Ovary (tissue), 7 donors: ENCODE measurements at regions not wholly inside any gene's neighbourhood (a gene's known extent, or its start where the extent isn't known, plus 50 kb on each side); places are given as distances from the start of the nearest gene placed in this dataset.

ENCODE experiments used
- DNase-seq, 5 donors: peaks; one replicate each; pipeline ENCODE4 v3.0.0-alpha.2; 2019 to 2020
- H3K27ac ChIP-seq, 2 donors: fragments of 200-600 bp; one replicate each; pipeline versions ENCODE4 v1.5.1 to v1.8.0; 2019 to 2022
- H3K27me3 ChIP-seq: fragments of 200-600 bp; one replicate; pipeline ENCODE4 v1.8.0; 2022
- H3K36me3 ChIP-seq: fragments of 200-600 bp; sonication (generic); one replicate; pipeline ENCODE4 v1.5.1; 2019
- H3K4me1 ChIP-seq: one replicate; pipeline ENCODE4 v1.8.1; 2013; ENCODE audit warnings: mild to moderate bottlenecking, moderate library complexity; ENCODE audit not compliant: insufficient read depth
- H3K4me3 ChIP-seq: fragments of 200-600 bp; sonication (generic); one replicate; pipeline ENCODE4 v1.5.1; 2017
- H3K9me3 ChIP-seq, 2 donors: fragments of 200-600 bp in 1 of 2; sonication (generic) in 1 of 2; one replicate each; pipeline versions ENCODE4 v1.5.1 to v1.8.1; 2013 to 2019; ENCODE audit warnings: mild to moderate bottlenecking in 1 of 2, moderate library complexity in 1 of 2
- EP300 ChIP-seq: sonication (generic); formaldehyde crosslinking; IDR thresholded peaks from one replicate; pipeline ENCODE4 v1.6.1; 2017; ENCODE audit warnings: antibody characterized with exemption
- POLR2A ChIP-seq: fragments of 450-650 bp; IDR thresholded peaks from one replicate; pipeline ENCODE4 v1.6.1; 2017; ENCODE audit warnings: antibody characterized with exemption, mild to moderate bottlenecking, moderate library complexity
- WGBS, 3 donors: extraction: QIAGEN DNeasy Blood & Tissue Kit in 1 of 3; methylation state at CpG; one replicate each; pipeline versions ENCODE4 v1.1.5 to v1.1.7; 2013 to 2017; 5-methylcytosine and 5-hydroxymethylcytosine counted together
- intact Hi-C, 4 donors: fragments of 100-400 bp; cut with DNase I; formaldehyde crosslinking; loops; one replicate each; pipeline versions ENCODE4 v1.11.0 to v1.15.1; 2022 to 2023
- TF ChIP-seq, protein P1 (sequence below), 3 donors: fragments of 450-650 bp in 2 of 3; fragments of 200-600 bp in 1 of 3; IDR thresholded peaks; one replicate each; pipeline versions ENCODE4 v1.5.1 to v1.8.0; 2016 to 2022; ENCODE audit warnings: antibody characterized with exemption in 3 of 3, mild to moderate bottlenecking in 1 of 3
- donor health status: DM: no; HTN: no; CAD: no; lungs with moderate emphysema.
- donor health status: DM: no; HTN: no; CAD: no.
- donor health status: Bipolar disorder and iron deficiency.
- donor health status: DM: no; HTN: no; CAD: no.
- donor health status: DM: yes; HTN: yes; CAD: no.

DNA sequence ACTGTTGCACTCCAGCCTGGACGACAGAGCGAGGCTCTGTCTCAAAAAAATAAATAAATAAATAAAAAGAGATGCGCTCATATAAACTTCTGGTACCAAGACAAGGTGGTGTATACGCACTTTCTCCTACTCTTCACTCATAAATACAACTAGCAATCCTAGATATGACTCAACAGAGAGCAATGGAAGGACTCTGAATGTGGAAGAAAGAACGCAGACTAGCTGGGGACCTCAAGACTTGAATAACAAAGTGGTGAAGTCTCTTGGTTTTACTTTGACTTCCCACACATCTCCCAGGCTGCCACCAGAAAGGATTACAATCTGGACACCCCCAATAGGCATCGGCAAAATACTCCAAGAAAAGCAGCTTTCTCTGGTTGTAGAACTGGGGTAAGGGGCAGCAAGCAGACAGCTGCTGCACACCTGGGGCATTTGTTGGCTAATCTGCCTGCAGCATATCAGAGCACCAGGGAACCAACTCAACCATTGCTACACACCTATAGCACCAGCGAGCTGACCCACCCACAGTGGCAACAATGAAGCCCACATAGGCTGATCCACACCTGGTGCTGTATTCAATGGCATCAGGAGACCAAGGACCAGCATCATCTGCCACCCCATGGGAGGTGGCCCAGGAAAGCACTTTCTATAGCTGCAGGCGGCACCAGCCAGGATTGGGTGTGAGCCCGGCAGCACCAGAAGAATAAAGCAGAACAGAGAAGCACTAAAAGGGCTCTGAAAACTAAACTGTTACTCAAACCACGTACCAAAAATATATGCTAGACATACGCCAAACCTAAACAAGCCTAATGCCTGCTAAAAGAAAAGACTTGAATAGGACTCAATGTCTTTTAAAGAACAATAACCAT is 1231.7 kb upstream of the TMEM132C start:
- no peak overlapping the region for H3K4me3 ChIP-seq
- WGBS, 3 donors, result 89 to 94% (median 91%) methylated on average over 11 of the region's 11 CpGs
- DNase-seq, result no peak
- no peaks in the 10 kb centered on the region for H3K36me3 ChIP-seq
- TF ChIP-seq EP300, result no peak
- TF ChIP-seq POLR2A, result no peak
- TF ChIP-seq, protein P1, sequence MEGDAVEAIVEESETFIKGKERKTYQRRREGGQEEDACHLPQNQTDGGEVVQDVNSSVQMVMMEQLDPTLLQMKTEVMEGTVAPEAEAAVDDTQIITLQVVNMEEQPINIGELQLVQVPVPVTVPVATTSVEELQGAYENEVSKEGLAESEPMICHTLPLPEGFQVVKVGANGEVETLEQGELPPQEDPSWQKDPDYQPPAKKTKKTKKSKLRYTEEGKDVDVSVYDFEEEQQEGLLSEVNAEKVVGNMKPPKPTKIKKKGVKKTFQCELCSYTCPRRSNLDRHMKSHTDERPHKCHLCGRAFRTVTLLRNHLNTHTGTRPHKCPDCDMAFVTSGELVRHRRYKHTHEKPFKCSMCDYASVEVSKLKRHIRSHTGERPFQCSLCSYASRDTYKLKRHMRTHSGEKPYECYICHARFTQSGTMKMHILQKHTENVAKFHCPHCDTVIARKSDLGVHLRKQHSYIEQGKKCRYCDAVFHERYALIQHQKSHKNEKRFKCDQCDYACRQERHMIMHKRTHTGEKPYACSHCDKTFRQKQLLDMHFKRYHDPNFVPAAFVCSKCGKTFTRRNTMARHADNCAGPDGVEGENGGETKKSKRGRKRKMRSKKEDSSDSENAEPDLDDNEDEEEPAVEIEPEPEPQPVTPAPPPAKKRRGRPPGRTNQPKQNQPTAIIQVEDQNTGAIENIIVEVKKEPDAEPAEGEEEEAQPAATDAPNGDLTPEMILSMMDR (IDR thresholded peaks at IDR 0.05), result no peak
- no peaks in the 10 kb centered on the region for H3K4me1 ChIP-seq
- H3K27ac ChIP-seq, result no peak overlapping the region
- no peaks in the 10 kb centered on the region for H3K27me3 ChIP-seq
- H3K9me3 ChIP-seq, result no peaks in the 10 kb centered on the region
- intact Hi-C loops, result no loop called here

GRCh38 chr12:127038152-127038551 is 1228.8 kb upstream of the TMEM132C start:
- TF ChIP-seq, protein P1 (IDR thresholded peaks at IDR 0.05), result no peak
- no peak for TF ChIP-seq EP300
- no peak for DNase-seq
- no peak overlapping the region for H3K4me3 ChIP-seq
- no peaks in the 10 kb centered on the region for H3K36me3 ChIP-seq
- H3K27ac ChIP-seq, result no peak overlapping the region
- no peaks in the 10 kb centered on the region for H3K27me3 ChIP-seq
- intact Hi-C loops, result no loop called here
- 69 to 82% (median 73%) methylated on average over 1 of the region's 1 CpG for WGBS, 3 donors
- H3K9me3 ChIP-seq, result no peaks in the 10 kb centered on the region
- H3K4me1 ChIP-seq, result no peaks in the 10 kb centered on the region

DNA sequence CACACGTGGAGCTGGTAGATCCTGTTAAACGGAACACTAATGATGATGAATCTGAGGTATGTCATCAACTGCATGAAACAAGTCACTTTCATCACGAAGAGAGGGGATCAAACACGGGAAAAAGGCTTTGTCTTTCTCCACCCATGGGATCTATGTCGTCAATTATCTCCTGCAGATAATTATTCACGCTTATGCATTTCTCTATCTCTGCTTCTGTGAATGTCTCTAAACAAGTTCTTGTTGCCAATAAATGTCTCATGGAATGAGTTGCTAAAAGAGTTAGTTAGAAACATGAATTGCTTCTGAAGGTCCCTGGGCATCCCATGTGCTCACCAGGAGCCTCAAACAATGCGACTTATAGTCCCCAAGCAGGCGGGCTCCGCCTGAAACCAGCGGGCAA is 1228.2 kb upstream of the TMEM132C start:
- TF ChIP-seq, protein P1 (IDR thresholded peaks at IDR 0.05), result no peak
- TF ChIP-seq POLR2A, result no peak
- no peak for TF ChIP-seq EP300
- DNase-seq, result no peak
- 63 to 75% (median 67%) methylated on average over 10 of the region's 10 CpGs for WGBS, 3 donors

DNA sequence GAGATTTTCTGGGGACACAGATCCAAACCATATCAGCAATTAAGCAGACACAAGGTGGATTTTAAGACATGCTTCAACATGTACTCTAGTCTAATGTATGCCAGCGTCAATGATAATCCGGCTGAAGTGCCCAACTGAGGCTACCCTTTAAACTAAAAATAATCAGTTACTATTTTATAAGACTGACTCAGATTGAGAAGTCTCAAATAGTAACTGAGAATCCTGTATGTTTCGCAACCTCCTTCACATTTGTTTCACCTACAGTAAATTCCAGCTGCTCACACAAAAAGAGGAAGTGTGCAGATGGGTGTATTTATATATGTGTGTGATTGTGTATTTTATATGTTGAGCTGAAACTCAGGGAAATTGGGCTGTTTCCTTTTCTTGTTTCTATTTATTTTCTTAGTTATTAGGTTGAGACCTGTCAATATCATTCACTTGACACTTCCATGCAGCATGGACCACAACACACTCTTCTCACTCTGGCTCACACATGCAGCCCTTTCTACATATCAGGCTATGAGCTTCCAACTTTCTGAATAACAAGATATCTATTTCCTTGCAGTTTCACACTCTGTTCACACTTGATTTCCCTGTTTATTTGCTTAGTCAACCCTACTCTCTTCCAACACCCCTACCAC is 1224.9 kb upstream of the TMEM132C start:
- WGBS, 3 donors, result 92 to 98% (median 97%) methylated on average over 3 of the region's 3 CpGs
- DNase-seq, result no peak
- Histone ChIP-seq H3K4me1 (no peaks in the 10 kb centered on the region), H3K36me3 (no peaks in the 10 kb centered on the region), H3K4me3 (no peak overlapping the region), H3K9me3 (no peaks in the 10 kb centered on the region), H3K27me3 (no peaks in the 10 kb centered on the region), H3K27ac (no peak overlapping the region)
- no peak for TF ChIP-seq EP300
- TF ChIP-seq POLR2A, result no peak
- TF ChIP-seq, protein P1 (IDR thresholded peaks at IDR 0.05), result no peak
- intact Hi-C loops, result no loop called here

More for the DNA sequence above, 1228.2 kb upstream of the TMEM132C start:
- H3K27me3 ChIP-seq, result no peaks in the 10 kb centered on the region
- no peak overlapping the region for H3K4me3 ChIP-seq
- no peaks in the 10 kb centered on the region for H3K9me3 ChIP-seq
- H3K36me3 ChIP-seq, result no peaks in the 10 kb centered on the region
- H3K4me1 ChIP-seq, result no peaks in the 10 kb centered on the region
- intact Hi-C loops, result no loop called here
- H3K27ac ChIP-seq, result no peak overlapping the region
